SK-N-SH (cell line): ENCODE measurements at regions not wholly inside any gene's neighbourhood (a gene's known extent, or its start where the extent isn't known, plus 50 kb on each side); places are given as distances from the start of the nearest gene placed in this dataset.

ENCODE experiments used
- CTCF ChIA-PET: fragments of 300-600, 350-600 bp; formaldehyde crosslinking; extraction: SDS; loops from one replicate; lab custom pipeline; 2021; lab: Yijun Ruan, JAX
- POLR2A ChIA-PET: fragments of 350-600 bp; sonication (Branson Sonifier 250); formaldehyde crosslinking; extraction: SDS; loops from one replicate; lab custom pipeline; 2020; ENCODE audit warnings: antibody characterized with exemption, inconsistent platforms; lab: Yijun Ruan, JAX
- DNase-seq: peaks from one replicate; pipeline ENCODE4 v3.0.0; 2012
- H2AFZ ChIP-seq: fragments of 200-600 bp; sonication (generic); 2 replicates; pipeline ENCODE4 v1.8.1; 2016; ENCODE audit warnings: antibody characterized with exemption, mild to moderate bottlenecking, low read depth
- H3F3A ChIP-seq: fragments of 200-600 bp; sonication (generic); replicated peaks from 2 replicates; pipeline ENCODE3; 2016; ENCODE audit warnings: antibody characterized with exemption, mild to moderate bottlenecking; ENCODE audit not compliant: insufficient read depth
- H3K27ac ChIP-seq, 2 experiments: fragments of 200-500 bp in 1 of 2; fragments of 200-600 bp in 1 of 2; sonication (Bioruptor generic) in 1 of 2; sonication (generic), shearing (Covaris generic) in 1 of 2; 2 replicates each; pipeline versions ENCODE4 v1.5.1 to v1.6.1; 2014 to 2016; ENCODE audit warnings: low read depth in 2 of 2, inconsistent platforms in 1 of 2, low read length in 1 of 2, mild to moderate bottlenecking in 1 of 2, mixed read lengths in 1 of 2
- H3K27me3 ChIP-seq: fragments of 200-600 bp; sonication (generic), shearing (Covaris generic); 2 replicates; pipeline ENCODE4 v1.6.1; 2016; ENCODE audit warnings: mixed run types; ENCODE audit not compliant: insufficient read depth
- H3K36me3 ChIP-seq, 2 experiments: fragments of 200-500 bp in 1 of 2; fragments of 200-600 bp in 1 of 2; sonication (Bioruptor generic) in 1 of 2; sonication (generic) in 1 of 2; replicated peaks in 1 of 2; 2 replicates each; pipeline versions ENCODE3 to v1.5.1; 2014 to 2016; ENCODE audit warnings: low read length in 1 of 2, mild to moderate bottlenecking in 1 of 2; ENCODE audit not compliant: insufficient read depth in 2 of 2, control insufficient read depth in 1 of 2
- H3K4me1 ChIP-seq, 2 experiments: fragments of 200-500 bp in 1 of 2; fragments of 200-600 bp in 1 of 2; sonication (Bioruptor generic) in 1 of 2; sonication (generic), shearing (Covaris generic) in 1 of 2; 2 replicates each; pipeline versions ENCODE4 v1.5.1 to v1.6.1; 2014 to 2016; ENCODE audit warnings: low read depth in 1 of 2, low read length in 1 of 2, mixed run types in 1 of 2; ENCODE audit not compliant: insufficient read depth in 2 of 2, control insufficient read depth in 1 of 2
- H3K4me2 ChIP-seq: fragments of 200-600 bp; sonication (generic), shearing (Covaris generic); 2 replicates; pipeline ENCODE4 v1.6.1; 2017; ENCODE audit warnings: mixed run types
- H3K4me3 ChIP-seq, 2 experiments: fragments of 200-500 bp in 1 of 2; fragments of 200-600 bp in 1 of 2; sonication (Bioruptor generic) in 1 of 2; sonication (generic), shearing (Covaris generic) in 1 of 2; 2 replicates each; pipeline versions ENCODE4 v1.5.1 to v1.8.1; 2014 to 2016; ENCODE audit warnings: low read depth in 2 of 2, inconsistent platforms in 1 of 2, low read length in 1 of 2, mild to moderate bottlenecking in 1 of 2, mixed read lengths in 1 of 2, moderate library complexity in 1 of 2
- H3K79me2 ChIP-seq: fragments of 200-600 bp; sonication (generic); 2 replicates; pipeline ENCODE4 v1.8.1; 2017; ENCODE audit warnings: mild to moderate bottlenecking; ENCODE audit not compliant: insufficient read depth
- H3K9ac ChIP-seq: fragments of 200-600 bp; sonication (generic); 2 replicates; pipeline ENCODE4 v1.6.1; 2017; ENCODE audit warnings: mixed run types
- H3K9me2 ChIP-seq: fragments of 200-600 bp; sonication (generic); 2 replicates; pipeline ENCODE4 v1.6.1; 2017; ENCODE audit warnings: mixed run types
- H3K9me3 ChIP-seq: fragments of 200-600 bp; sonication (generic); 2 replicates; pipeline ENCODE4 v1.6.1; 2017; ENCODE audit warnings: mixed run types, mild to moderate bottlenecking, moderate library complexity
- H4K20me1 ChIP-seq: fragments of 200-600 bp; sonication (generic); 2 replicates; pipeline ENCODE4 v1.6.1; 2017; ENCODE audit warnings: mild to moderate bottlenecking, mixed run types; ENCODE audit not compliant: insufficient read depth
- EZH2phosphoT487 ChIP-seq: fragments of 200-600 bp; sonication (generic); IDR thresholded peaks from 2 replicates; pipeline ENCODE4 v1.6.1; 2017; ENCODE audit warnings: low read depth, mixed run types, mild to moderate bottlenecking, antibody characterized with exemption, moderate library complexity, borderline replicate concordance
- FOSL2 ChIP-seq: IDR thresholded peaks from 2 replicates; pipeline ENCODE4 v1.4.0; 2012; ENCODE audit warnings: low read depth, mild to moderate bottlenecking, moderate library complexity, borderline replicate concordance
- FOXJ3 ChIP-seq: sonication (generic); formaldehyde crosslinking; IDR thresholded peaks from 2 replicates; pipeline ENCODE4 v1.5.1; 2020; ENCODE audit warnings: mild to moderate bottlenecking, missing genetic modification reagents
- NFIC ChIP-seq: IDR thresholded peaks from 2 replicates; pipeline ENCODE4 v1.4.0; 2012; ENCODE audit warnings: borderline replicate concordance
- NRF1 ChIP-seq: IDR thresholded peaks from 2 replicates; pipeline ENCODE4 v1.6.1; 2012; ENCODE audit warnings: low read depth, mild to moderate bottlenecking, low read length
- RFX5 ChIP-seq: IDR thresholded peaks from 2 replicates; pipeline ENCODE4 v1.6.1; 2012; ENCODE audit warnings: mild to moderate bottlenecking, improper control_type of control experiment, low read length
- RXRA ChIP-seq: IDR thresholded peaks from 2 replicates; pipeline ENCODE4 v1.4.0; 2012; ENCODE audit warnings: low read depth, mild to moderate bottlenecking, borderline replicate concordance
- SIN3A ChIP-seq: IDR thresholded peaks from 2 replicates; pipeline ENCODE4 v1.6.1; 2012; ENCODE audit warnings: low read depth, mild to moderate bottlenecking, low read length, moderate library complexity, borderline replicate concordance
- TCF12 ChIP-seq: IDR thresholded peaks from 2 replicates; pipeline ENCODE4 v1.4.0; 2012
- YY1 ChIP-seq: IDR thresholded peaks from 2 replicates; pipeline ENCODE4 v1.4.0; 2012; ENCODE audit warnings: low read depth, mild to moderate bottlenecking
- WGBS: methylation state at CpG from one replicate; pipeline ENCODE4 v1.1.6; 2017; ENCODE audit warnings: low lambda C conversion rate; 5-methylcytosine and 5-hydroxymethylcytosine counted together
- TF ChIP-seq, protein P1 (sequence below): fragments of 200-600 bp; sonication (generic); IDR thresholded peaks from 2 replicates; pipeline ENCODE4 v1.6.1; 2017; ENCODE audit warnings: antibody characterized with exemption, mild to moderate bottlenecking, moderate library complexity
- TF ChIP-seq, protein P2 (sequence below): fragments of 150-350 bp; IDR thresholded peaks from 2 replicates; pipeline ENCODE4 v1.6.1; 2017; ENCODE audit warnings: antibody characterized with exemption, low read length, low read depth, borderline replicate concordance
- TF ChIP-seq, protein P3 (sequence below): IDR thresholded peaks from 2 replicates; pipeline ENCODE4 v1.4.0; 2012; ENCODE audit warnings: low read depth, borderline replicate concordance
- TF ChIP-seq, protein P4 (sequence below): IDR thresholded peaks from 2 replicates; pipeline ENCODE4 v1.4.0; 2012; ENCODE audit warnings: low read depth
- TF ChIP-seq, protein P5 (sequence below): IDR thresholded peaks from 2 replicates; pipeline ENCODE4 v1.4.0; 2012; ENCODE audit warnings: low read depth, borderline replicate concordance
- TF ChIP-seq, protein P6 (sequence below): fragments of 150-350 bp; IDR thresholded peaks from 2 replicates; pipeline ENCODE4 v1.6.1; 2016; ENCODE audit warnings: mild to moderate bottlenecking, low read depth, low read length
- TF ChIP-seq, protein P7 (sequence below): IDR thresholded peaks from 2 replicates; pipeline ENCODE4; 2012

DNA sequence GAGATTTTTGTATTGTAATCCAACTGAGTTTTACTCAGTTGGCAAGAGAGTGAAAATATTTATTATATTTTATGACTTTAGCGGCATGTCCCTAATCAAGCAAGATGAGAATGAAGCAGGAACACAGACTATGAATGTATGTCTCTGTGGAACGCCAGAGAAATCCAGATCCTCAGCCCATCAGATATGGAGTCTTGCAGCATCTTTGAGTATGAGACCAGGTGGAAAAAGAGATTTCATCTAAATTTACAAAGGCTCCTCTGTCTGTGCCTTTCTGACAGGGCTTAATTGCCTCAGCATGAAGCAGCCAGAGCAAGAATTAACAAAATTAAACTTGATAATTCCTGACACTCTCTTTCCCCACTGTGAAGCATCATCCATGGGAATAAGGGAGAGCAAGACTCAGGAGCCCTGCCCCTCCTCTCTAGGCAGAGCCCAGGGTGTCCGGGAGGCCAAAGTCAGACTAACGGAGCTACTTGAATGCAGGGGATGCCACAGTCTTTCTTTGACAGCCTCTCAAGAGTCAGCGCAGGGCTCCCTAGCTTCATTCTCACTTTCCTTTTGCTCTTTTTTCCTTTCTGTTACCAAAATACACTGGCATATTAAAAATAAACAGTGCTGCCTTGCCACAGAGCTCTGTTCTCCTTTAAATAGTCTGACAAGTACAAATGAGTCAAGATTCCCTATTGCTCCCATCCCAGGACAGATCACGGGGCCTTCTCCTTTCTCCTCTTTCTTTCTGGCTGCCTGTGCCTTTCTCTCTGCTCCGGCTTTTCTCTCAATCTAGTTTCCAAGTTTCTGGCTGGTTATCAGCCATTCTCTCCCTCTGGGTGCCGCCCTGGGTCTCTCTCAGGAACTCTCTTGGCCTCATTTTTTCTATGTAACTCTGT, 132.2 kb upstream of the INHBA start:
- peak overlapping the region; percentile 50 to 81; a peak in 3 of 4 replicates for H3K27ac ChIP-seq
- ChIA-PET POLR2A (no interaction called here), CTCF (no interaction called here)
- H3F3A ChIP-seq, result peaks cover 18% of the 10 kb centered on the region
- TF ChIP-seq YY1 (no peak), FOSL2 (peak; percentile 20; the same call in 1 of the 2 replicates), RXRA (no peak), TCF12 (peak; percentile 55; the same call in 1 of the 2 replicates), EZH2phosphoT487 (no peak), NRF1 (no peak), NFIC (0 out of 2 replicates have a peak, but pooled peaks have one; percentile 7), FOXJ3 (CRISPR knock-in tag) (no peak), RFX5 (no peak), SIN3A (0 out of 2 replicates have a peak, but pooled peaks have one; percentile 10)
- TF ChIP-seq, protein P1, sequence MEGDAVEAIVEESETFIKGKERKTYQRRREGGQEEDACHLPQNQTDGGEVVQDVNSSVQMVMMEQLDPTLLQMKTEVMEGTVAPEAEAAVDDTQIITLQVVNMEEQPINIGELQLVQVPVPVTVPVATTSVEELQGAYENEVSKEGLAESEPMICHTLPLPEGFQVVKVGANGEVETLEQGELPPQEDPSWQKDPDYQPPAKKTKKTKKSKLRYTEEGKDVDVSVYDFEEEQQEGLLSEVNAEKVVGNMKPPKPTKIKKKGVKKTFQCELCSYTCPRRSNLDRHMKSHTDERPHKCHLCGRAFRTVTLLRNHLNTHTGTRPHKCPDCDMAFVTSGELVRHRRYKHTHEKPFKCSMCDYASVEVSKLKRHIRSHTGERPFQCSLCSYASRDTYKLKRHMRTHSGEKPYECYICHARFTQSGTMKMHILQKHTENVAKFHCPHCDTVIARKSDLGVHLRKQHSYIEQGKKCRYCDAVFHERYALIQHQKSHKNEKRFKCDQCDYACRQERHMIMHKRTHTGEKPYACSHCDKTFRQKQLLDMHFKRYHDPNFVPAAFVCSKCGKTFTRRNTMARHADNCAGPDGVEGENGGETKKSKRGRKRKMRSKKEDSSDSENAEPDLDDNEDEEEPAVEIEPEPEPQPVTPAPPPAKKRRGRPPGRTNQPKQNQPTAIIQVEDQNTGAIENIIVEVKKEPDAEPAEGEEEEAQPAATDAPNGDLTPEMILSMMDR, result 0 out of 2 replicates have a peak, but pooled peaks have one; percentile 11
- TF ChIP-seq, protein P2, sequence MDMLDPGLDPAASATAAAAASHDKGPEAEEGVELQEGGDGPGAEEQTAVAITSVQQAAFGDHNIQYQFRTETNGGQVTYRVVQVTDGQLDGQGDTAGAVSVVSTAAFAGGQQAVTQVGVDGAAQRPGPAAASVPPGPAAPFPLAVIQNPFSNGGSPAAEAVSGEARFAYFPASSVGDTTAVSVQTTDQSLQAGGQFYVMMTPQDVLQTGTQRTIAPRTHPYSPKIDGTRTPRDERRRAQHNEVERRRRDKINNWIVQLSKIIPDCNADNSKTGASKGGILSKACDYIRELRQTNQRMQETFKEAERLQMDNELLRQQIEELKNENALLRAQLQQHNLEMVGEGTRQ, result no peak
- TF ChIP-seq, protein P3, sequence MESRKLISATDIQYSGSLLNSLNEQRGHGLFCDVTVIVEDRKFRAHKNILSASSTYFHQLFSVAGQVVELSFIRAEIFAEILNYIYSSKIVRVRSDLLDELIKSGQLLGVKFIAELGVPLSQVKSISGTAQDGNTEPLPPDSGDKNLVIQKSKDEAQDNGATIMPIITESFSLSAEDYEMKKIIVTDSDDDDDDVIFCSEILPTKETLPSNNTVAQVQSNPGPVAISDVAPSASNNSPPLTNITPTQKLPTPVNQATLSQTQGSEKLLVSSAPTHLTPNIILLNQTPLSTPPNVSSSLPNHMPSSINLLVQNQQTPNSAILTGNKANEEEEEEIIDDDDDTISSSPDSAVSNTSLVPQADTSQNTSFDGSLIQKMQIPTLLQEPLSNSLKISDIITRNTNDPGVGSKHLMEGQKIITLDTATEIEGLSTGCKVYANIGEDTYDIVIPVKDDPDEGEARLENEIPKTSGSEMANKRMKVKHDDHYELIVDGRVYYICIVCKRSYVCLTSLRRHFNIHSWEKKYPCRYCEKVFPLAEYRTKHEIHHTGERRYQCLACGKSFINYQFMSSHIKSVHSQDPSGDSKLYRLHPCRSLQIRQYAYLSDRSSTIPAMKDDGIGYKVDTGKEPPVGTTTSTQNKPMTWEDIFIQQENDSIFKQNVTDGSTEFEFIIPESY, result no peak
- TF ChIP-seq, protein P4, sequence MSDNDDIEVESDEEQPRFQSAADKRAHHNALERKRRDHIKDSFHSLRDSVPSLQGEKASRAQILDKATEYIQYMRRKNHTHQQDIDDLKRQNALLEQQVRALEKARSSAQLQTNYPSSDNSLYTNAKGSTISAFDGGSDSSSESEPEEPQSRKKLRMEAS, result peak; percentile 7
- TF ChIP-seq, protein P5, sequence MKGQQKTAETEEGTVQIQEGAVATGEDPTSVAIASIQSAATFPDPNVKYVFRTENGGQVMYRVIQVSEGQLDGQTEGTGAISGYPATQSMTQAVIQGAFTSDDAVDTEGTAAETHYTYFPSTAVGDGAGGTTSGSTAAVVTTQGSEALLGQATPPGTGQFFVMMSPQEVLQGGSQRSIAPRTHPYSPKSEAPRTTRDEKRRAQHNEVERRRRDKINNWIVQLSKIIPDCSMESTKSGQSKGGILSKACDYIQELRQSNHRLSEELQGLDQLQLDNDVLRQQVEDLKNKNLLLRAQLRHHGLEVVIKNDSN, result peak; percentile 21; the same call in 1 of the 2 replicates
- TF ChIP-seq, protein P6, sequence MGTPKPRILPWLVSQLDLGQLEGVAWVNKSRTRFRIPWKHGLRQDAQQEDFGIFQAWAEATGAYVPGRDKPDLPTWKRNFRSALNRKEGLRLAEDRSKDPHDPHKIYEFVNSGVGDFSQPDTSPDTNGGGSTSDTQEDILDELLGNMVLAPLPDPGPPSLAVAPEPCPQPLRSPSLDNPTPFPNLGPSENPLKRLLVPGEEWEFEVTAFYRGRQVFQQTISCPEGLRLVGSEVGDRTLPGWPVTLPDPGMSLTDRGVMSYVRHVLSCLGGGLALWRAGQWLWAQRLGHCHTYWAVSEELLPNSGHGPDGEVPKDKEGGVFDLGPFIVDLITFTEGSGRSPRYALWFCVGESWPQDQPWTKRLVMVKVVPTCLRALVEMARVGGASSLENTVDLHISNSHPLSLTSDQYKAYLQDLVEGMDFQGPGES, result no peak
- TF ChIP-seq, protein P7, sequence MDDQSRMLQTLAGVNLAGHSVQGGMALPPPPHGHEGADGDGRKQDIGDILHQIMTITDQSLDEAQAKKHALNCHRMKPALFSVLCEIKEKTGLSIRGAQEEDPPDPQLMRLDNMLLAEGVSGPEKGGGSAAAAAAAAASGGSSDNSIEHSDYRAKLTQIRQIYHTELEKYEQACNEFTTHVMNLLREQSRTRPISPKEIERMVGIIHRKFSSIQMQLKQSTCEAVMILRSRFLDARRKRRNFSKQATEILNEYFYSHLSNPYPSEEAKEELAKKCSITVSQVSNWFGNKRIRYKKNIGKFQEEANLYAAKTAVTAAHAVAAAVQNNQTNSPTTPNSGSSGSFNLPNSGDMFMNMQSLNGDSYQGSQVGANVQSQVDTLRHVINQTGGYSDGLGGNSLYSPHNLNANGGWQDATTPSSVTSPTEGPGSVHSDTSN, result peak; percentile 82
- DNase-seq, result no peak
- H3K9me2 ChIP-seq, result no peaks in the 10 kb centered on the region
- H3K4me2 ChIP-seq, result peak overlapping the region; percentile 65
- H3K27me3 ChIP-seq, result no peaks in the 10 kb centered on the region
- no peaks in the 10 kb centered on the region for H3K36me3 ChIP-seq
- H3K9me3 ChIP-seq, result peaks cover 7% of the 10 kb centered on the region; the same call in 1 of the 2 replicates
- 17% methylated on average over 8 of the region's 8 CpGs for WGBS
- H3K9ac ChIP-seq, result peak overlapping the region; percentile 49
- peak overlapping the region; percentile 89 for H2AFZ ChIP-seq
- H3K79me2 ChIP-seq, result no peaks in the 10 kb centered on the region
- H3K4me1 ChIP-seq, result peaks cover 2 to 17% of the 10 kb centered on the region in 2 experiments; a peak in 2 of 4 replicates
- peak overlapping the region in 1 of 2 experiments; percentile 21; a peak in 1 of 4 replicates for H3K4me3 ChIP-seq
- no peaks in the 10 kb centered on the region for H4K20me1 ChIP-seq
